Psoas muscle (tissue), 7 donors: ENCODE measurements at regions not wholly inside any gene's neighbourhood (a gene's known extent, or its start where the extent isn't known, plus 50 kb on each side); places are given as distances from the start of the nearest gene placed in this dataset.

Experiments
- ATAC-seq, 4 donors: fragments of 200-7000 bp; cut with Tn5 transposase; one replicate each; pipeline ENCODE4 v1.9.1; 2020; ENCODE audit warnings: moderate library complexity in 3 of 4, mild to moderate bottlenecking in 2 of 4
- DNase-seq, 2 donors: peaks; one replicate each; pipeline ENCODE4 v3.0.0-alpha.2; 2020
- H3K27ac ChIP-seq: fragments of 200-600 bp; one replicate; pipeline ENCODE4 v1.8.0; 2022
- H3K27me3 ChIP-seq, 3 donors: fragments of 200-600 bp in 1 of 3; one replicate each; pipeline versions ENCODE4 v1.6.1 to v1.8.0; 2013 to 2022; ENCODE audit warnings: low read length in 2 of 3, mild to moderate bottlenecking in 2 of 3, moderate library complexity in 1 of 3; ENCODE audit not compliant: insufficient read depth in 3 of 3
- H3K36me3 ChIP-seq, 2 donors: fragments of 200-600 bp in 1 of 2; one replicate each; pipeline versions ENCODE4 v1.6.1 to v1.8.0; 2013 to 2022; ENCODE audit warnings: low read depth in 1 of 2, mild to moderate bottlenecking in 1 of 2, moderate library complexity in 1 of 2; ENCODE audit not compliant: insufficient read depth in 1 of 2
- H3K4me1 ChIP-seq: fragments of 200-600 bp; one replicate; pipeline ENCODE4 v1.8.0; 2022
- H3K4me3 ChIP-seq: fragments of 200-600 bp; one replicate; pipeline ENCODE4 v1.8.0; 2022; ENCODE audit warnings: mild to moderate bottlenecking
- H3K9me3 ChIP-seq: fragments of 200-600 bp; one replicate; pipeline ENCODE4 v1.8.0; 2022
- WGBS, 3 donors: extraction: QIAGEN DNeasy Blood & Tissue Kit; methylation state at CpG; one replicate each; pipeline versions ENCODE4 v1.1.6 to v1.1.7; 2013; 5-methylcytosine and 5-hydroxymethylcytosine counted together
- intact Hi-C, 2 donors: fragments of 100-400 bp; cut with DNase I; formaldehyde crosslinking; loops; one replicate each; pipeline versions ENCODE4 v1.11.0 to v1.14.2; 2022
- TF ChIP-seq, protein P1 (sequence below): fragments of 200-600 bp; IDR thresholded peaks from one replicate; pipeline ENCODE4 v1.8.0; 2022; ENCODE audit warnings: antibody characterized with exemption
- donor health status: healthy with polysubstance abuse.
- donor health status: DM: no; HTN: no; CAD: no; lungs with moderate emphysema.
- donor health status: Bipolar disorder and iron deficiency.
- donor health status: healthy.
- donor health status: DM: yes; HTN: yes; CAD: no.
- donor health status: DM: no; HTN: no; CAD: no.
- donor health status: DM: yes; HTN: yes; CAD: no.

DNA sequence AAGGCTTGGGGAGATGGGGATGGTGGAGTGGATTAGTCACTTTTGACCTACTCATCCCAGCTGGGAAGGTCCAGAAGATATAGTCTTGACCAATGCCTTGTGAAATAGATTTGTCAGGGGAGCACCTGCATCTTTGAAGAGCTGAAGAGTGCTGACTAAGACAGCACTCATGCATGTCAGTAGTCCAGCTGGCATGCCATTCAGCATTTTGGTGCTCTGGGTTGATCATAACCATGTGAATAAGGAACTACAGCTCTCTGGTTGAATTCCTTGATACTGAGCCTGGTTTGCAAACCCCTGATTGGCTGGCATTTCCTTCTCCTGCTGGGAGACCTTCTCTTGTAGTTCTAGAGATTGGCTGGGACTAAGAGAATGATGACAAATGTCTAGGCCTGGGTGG is 106.8 kb upstream of the ALX4 start:
- Histone ChIP-seq H3K27me3 (peaks cover 0 to 2% (median 0%) of the 10 kb centered on the region in 3 donors), H3K36me3 (no peaks in the 10 kb centered on the region), H3K4me3 (no peak overlapping the region), H3K27ac (no peak overlapping the region), H3K4me1 (no peaks in the 10 kb centered on the region), H3K9me3 (no peaks in the 10 kb centered on the region)
- DNase-seq (no peak), ATAC-seq (no peak)
- TF ChIP-seq, protein P1, sequence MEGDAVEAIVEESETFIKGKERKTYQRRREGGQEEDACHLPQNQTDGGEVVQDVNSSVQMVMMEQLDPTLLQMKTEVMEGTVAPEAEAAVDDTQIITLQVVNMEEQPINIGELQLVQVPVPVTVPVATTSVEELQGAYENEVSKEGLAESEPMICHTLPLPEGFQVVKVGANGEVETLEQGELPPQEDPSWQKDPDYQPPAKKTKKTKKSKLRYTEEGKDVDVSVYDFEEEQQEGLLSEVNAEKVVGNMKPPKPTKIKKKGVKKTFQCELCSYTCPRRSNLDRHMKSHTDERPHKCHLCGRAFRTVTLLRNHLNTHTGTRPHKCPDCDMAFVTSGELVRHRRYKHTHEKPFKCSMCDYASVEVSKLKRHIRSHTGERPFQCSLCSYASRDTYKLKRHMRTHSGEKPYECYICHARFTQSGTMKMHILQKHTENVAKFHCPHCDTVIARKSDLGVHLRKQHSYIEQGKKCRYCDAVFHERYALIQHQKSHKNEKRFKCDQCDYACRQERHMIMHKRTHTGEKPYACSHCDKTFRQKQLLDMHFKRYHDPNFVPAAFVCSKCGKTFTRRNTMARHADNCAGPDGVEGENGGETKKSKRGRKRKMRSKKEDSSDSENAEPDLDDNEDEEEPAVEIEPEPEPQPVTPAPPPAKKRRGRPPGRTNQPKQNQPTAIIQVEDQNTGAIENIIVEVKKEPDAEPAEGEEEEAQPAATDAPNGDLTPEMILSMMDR: no peak
- intact Hi-C loops: no loop called here

DNA sequence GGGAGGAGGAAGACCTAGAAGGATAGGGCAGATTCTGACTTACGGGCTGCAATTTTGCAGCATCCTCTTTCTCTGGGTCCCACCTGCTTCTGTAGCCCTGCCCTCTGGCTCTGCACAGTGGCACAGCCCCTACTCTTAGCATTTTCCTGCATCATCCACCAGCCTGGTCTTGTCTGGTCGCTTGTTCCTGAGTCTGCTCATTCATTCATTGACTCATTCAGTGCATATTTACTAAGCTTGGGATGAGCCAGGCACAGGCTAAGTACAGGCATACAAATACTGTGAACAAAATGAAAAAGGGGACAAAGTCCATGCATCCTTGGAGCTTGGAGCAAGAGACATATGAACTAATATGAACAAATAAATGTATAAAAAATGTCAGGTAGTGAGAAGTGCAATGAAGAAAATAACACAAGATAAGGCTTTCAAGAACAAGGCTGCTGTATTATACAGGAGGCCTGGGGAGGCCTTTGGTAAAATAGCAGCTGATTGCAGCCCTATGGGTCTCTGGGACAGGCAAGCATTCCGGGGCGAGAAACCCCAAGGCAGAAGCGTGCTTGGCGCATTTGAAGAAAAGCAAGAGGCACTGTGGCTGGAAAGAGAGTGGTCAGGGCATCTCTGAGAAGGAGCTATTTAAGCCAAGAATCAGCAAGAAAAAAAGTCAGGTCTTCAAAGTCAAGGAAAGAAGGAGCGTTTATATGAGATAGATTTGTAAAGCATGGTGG is 108.0 kb upstream of the ALX4 start:
- peaks cover 0 to 2% (median 0%) of the 10 kb centered on the region in 3 donors for H3K27me3 ChIP-seq
- no peaks in the 10 kb centered on the region for H3K4me1 ChIP-seq
- H3K36me3 ChIP-seq: no peaks in the 10 kb centered on the region
- H3K27ac ChIP-seq: no peak overlapping the region
- H3K4me3 ChIP-seq: no peak overlapping the region
- intact Hi-C loops: no loop called here
- WGBS, 3 donors: 88 to 93% (median 90%) methylated on average over 7 of the region's 7 CpGs
- H3K9me3 ChIP-seq: no peaks in the 10 kb centered on the region
- TF ChIP-seq, protein P1: no peak
- ATAC-seq (no peak), DNase-seq (no peak)

DNA sequence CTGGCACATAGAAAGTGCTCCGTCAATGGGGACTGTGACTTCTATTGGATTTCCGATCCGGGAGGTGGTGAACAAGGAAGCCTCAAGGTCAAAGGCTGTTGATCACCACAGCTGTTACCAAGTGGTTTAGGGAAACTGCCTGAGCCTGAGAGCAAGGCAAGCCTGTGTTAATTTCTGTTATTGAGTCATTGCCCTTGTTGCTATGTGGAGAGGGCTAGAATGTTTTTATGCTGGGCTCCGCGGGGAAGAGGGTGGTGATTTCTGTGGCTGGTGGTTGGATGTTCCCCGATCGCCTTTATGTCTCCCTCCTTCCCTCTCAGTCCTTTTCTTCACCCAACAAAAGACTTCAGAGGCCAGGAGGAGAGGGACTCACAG is 108.5 kb upstream of the ALX4 start:
- Histone ChIP-seq H3K36me3 (no peaks in the 10 kb centered on the region), H3K4me1 (no peaks in the 10 kb centered on the region), H3K9me3 (no peaks in the 10 kb centered on the region), H3K27me3 (peaks cover 0 to 2% (median 0%) of the 10 kb centered on the region in 3 donors), H3K27ac (no peak overlapping the region), H3K4me3 (no peak overlapping the region)
- DNase-seq (no peak), ATAC-seq (no peak)
- TF ChIP-seq, protein P1: no peak
- 82 to 89% (median 88%) methylated on average over 7 of the region's 7 CpGs for WGBS, 3 donors
- intact Hi-C loops: no loop called here

DNA sequence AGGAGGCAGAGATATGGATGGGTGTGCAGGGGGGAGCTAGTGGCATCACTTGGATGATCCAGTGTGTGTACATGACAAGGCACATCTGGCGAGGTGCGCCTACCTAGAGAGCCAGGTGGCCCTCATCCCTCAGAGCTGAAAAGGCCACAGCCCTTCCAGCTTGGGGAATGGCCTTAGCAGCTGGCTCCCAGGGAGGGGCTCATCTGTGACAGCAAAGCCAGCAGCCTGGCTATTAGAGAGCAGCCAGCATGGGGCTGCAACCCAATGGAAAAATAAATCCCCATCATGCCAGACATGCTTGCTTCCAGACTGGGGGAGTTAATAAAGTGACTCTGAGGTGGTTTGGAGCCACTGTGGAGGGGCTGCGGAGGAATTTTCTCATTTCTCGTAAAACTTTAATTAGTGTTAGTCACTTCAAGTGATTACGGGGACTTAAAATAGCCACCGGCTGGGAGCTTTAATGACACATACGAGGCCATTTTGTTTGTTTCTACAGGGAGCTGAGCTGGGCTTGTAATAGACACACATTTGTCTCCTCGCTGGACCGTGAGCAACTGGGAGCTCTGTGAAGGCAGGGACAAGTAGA is 111.2 kb upstream of the ALX4 start:
- Histone ChIP-seq H3K27ac (no peak overlapping the region), H3K4me3 (no peak overlapping the region), H3K9me3 (no peaks in the 10 kb centered on the region), H3K27me3 (peaks cover 0 to 8% (median 2%) of the 10 kb centered on the region in 3 donors), H3K4me1 (no peaks in the 10 kb centered on the region), H3K36me3 (no peaks in the 10 kb centered on the region)
- DNase-seq (no peak), ATAC-seq (no peak)
- 55 to 57% (median 57%) methylated on average over 9 of the region's 9 CpGs for WGBS, 3 donors
- TF ChIP-seq, protein P1: no peak
- intact Hi-C loops: no loop called here

DNA sequence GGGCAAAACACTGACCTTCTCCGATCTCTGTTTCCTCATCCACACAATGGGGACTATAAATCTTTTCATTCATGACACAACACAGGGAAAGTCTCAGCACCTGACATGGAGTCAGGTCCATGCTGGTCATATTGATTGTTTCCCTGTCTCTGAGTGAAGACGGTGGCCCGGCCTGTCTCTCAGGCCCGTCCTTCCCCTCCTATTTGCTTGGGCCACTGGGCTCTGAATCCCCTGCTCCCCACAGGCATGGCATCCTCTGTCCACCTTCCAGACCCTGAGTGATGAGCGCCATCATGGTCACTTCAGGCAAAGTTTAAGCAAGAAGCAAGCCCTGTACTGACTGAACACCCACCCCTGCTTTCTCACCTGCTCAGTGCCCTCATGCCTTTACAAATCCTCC is 113.3 kb upstream of the ALX4 start:
- no peaks in the 10 kb centered on the region for H3K9me3 ChIP-seq
- no peak for DNase-seq
- no peak for ATAC-seq
- 73 to 83% (median 76%) methylated on average over 5 of the region's 5 CpGs for WGBS, 3 donors
- peaks cover 0 to 17% (median 2%) of the 10 kb centered on the region in 3 donors for H3K27me3 ChIP-seq
- no peaks in the 10 kb centered on the region for H3K36me3 ChIP-seq
- intact Hi-C loops: no loop called here
- TF ChIP-seq, protein P1: no peak
- H3K4me1 ChIP-seq: no peaks in the 10 kb centered on the region
- H3K4me3 ChIP-seq: no peak overlapping the region
- H3K27ac ChIP-seq: no peak overlapping the region
